ENCODE measurements at regions not wholly inside any gene's neighbourhood (a gene's known extent, or its start where the extent isn't known, plus 50 kb on each side); places are given as distances from the start of the nearest gene placed in this dataset.

DNA sequence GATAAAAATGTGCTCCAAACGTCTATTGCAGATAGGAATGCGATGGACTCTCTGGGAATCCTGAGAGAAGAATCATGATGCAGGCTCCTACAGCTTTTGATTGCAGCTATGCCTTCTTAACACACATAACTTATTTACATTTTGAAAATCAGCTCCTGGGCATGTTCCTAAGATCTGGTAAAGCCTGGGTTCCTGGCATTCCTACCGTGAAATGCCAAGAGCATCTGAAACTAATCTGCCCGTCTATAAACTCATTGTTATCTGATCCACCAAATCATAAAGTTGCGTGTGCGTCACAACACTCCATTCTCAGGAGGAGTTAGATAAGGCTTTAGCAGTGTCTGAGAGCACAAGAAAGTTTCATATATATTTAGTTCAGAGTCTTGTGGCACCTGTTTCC is 79.0 kb upstream of the VGLL3 start:
- DNase-seq (ENCODE audit: extremely low read depth, low read depth), result no peak
- TF ChIP-seq, protein P1, sequence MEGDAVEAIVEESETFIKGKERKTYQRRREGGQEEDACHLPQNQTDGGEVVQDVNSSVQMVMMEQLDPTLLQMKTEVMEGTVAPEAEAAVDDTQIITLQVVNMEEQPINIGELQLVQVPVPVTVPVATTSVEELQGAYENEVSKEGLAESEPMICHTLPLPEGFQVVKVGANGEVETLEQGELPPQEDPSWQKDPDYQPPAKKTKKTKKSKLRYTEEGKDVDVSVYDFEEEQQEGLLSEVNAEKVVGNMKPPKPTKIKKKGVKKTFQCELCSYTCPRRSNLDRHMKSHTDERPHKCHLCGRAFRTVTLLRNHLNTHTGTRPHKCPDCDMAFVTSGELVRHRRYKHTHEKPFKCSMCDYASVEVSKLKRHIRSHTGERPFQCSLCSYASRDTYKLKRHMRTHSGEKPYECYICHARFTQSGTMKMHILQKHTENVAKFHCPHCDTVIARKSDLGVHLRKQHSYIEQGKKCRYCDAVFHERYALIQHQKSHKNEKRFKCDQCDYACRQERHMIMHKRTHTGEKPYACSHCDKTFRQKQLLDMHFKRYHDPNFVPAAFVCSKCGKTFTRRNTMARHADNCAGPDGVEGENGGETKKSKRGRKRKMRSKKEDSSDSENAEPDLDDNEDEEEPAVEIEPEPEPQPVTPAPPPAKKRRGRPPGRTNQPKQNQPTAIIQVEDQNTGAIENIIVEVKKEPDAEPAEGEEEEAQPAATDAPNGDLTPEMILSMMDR (IDR thresholded peaks at IDR 0.05; ENCODE audit: low read depth, low read length), result no peak

DNA sequence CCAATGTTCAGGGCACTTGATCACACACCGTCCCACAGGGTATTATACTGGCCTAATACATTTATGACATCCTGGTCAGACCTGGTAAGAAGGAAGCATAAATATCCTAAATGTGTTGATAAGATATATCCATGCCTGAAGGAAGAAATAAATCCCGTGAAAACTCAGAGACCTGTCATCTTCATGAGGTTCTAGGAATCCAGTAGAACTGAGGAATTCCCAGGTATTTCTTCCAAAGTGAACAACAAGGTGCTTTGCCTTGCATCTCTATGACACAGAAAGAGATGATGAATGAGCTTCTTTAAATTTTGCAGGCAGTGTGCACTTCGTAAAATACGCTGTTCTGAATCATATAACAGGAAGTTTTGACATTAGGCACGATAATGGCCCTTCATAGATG is 78.1 kb upstream of the VGLL3 start:
- DNase-seq (ENCODE audit: extremely low read depth, low read depth), result no peak
- TF ChIP-seq, protein P1 (IDR thresholded peaks at IDR 0.05; ENCODE audit: low read depth, low read length), result no peak

DNA sequence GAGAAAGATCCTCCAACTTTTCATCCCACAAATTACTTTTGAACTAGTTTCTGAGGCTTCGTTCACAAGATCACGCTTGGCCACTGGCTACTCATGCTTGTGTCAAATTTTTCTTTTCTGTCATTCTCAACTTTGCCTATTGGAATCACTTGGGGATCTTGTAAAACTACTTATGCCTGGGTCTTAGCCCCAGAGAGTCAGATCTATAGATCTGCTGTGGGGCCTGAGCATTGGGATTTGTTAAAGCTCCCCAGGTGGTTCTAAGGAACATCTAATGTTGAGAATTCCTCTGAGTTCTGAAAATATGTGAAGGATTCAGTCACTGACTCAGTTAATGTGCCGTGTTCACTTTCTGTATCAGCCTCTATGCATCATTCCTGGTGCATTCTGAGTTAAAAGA is 71.7 kb upstream of the VGLL3 start:
- DNase-seq (ENCODE audit: extremely low read depth, low read depth), result no peak
- TF ChIP-seq, protein P1 (IDR thresholded peaks at IDR 0.05; ENCODE audit: low read depth, low read length), result no peak

DNA sequence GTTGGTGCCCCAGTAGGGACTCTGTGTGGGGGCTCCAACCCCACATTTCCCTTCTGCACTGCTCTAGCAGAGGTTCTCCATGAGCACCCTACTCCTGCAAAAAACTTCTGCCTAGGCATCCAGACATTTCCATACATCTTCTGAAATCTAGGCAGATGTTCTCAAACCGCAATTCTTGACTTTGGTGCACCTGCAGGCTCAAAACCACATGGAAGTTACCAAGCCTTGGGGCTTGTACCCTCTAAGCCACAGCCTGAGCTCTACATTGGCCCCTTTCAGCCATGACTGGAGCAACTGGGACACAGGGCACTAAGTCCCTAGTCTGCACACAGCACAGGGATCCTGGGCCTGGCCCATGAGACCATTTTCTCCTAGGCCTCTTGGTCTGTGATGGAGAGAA is 66.5 kb upstream of the VGLL3 start:
- TF ChIP-seq, protein P1 (IDR thresholded peaks at IDR 0.05; ENCODE audit: low read depth, low read length), result no peak
- no peak for DNase-seq (ENCODE audit: extremely low read depth, low read depth)

DNA sequence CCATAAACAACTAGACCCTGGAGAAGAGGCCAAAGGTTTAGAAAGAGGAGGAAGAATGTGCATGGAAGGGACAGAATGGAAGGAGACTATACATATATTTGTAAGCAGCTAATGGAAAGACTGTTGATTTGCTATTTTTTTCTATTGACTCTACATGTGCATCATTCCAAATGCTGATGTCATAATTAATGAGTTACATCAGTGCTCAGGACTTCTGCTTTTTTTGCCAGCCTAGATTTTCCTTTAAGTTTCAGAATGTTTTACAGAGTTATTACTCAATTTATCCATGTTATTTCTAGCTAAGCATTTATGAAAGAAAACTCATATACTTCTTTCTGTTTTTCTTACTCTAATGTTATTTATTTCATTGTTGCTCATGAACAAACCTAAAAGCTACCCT is 62.6 kb upstream of the VGLL3 start:
- no peak for DNase-seq (ENCODE audit: extremely low read depth, low read depth)
- TF ChIP-seq, protein P1 (IDR thresholded peaks at IDR 0.05; ENCODE audit: low read depth, low read length), result no peak

DNA sequence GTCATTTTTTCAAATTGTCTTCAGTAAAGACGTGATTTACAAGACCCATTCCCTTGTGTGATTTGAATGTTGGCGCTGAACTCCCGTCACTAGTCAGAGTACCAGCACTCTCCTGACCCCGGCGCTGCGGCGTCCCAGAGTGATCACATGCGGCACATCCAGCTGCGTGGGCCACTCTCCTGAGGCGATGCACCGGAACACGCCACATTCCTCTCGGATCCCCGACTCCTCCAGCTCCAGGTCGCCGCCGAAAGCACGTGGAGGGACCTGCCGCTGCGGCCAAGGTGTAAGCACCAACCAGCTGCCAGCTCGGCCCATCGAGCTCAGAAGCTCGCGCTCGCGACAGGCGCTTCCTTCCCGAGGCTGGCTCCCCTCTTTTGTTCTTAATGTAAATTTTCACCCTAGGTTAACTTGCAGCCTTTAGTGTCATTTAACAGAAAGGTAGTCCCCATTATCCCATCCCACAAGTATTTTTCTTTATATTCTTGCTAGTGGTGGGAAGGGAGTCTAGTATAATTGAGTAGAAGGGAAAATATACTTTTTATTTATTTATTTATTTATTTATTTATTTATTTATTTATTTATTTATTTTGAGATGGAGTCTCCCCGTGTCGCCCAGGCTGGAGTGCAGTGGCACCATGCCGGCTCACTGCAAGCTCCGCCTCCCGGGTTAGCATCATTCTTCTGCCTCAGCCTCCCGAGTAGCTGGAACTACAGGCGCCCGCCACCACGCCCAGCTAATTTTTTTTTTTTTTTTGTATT is 61.7 kb upstream of the VGLL3 start:
- TF ChIP-seq, protein P1 (IDR thresholded peaks at IDR 0.05; ENCODE audit: low read depth, low read length), result no peak
- no peak for DNase-seq (ENCODE audit: extremely low read depth, low read depth)

DNA sequence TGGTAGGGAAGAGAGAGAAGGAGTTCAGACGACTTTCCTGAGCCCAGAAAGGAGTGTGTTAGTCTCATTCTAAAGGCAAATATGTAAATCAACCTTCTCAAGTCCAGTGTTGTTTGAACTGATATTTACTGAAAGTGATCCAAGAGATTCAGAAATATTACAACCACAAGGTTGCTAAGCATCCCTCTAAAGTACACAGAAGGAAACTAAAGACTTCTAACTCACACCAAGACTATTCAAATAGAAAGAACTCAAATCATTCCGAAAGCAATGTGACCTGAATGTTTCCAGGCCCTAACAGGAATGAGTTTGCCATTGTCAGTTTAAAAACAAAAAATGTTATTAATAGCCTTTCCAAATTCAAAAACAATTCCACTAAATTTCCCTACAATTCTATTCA is 56.9 kb upstream of the VGLL3 start:
- TF ChIP-seq, protein P1 (IDR thresholded peaks at IDR 0.05; ENCODE audit: low read depth, low read length), result no peak
- DNase-seq (ENCODE audit: extremely low read depth, low read depth), result no peak

All from AG09319 (cell line).